ENCODE measurements at regions not wholly inside any gene's neighbourhood (a gene's known extent, or its start where the extent isn't known, plus 50 kb on each side); places are given as distances from the start of the nearest gene placed in this dataset.

- TF ChIP-seq, protein P1, sequence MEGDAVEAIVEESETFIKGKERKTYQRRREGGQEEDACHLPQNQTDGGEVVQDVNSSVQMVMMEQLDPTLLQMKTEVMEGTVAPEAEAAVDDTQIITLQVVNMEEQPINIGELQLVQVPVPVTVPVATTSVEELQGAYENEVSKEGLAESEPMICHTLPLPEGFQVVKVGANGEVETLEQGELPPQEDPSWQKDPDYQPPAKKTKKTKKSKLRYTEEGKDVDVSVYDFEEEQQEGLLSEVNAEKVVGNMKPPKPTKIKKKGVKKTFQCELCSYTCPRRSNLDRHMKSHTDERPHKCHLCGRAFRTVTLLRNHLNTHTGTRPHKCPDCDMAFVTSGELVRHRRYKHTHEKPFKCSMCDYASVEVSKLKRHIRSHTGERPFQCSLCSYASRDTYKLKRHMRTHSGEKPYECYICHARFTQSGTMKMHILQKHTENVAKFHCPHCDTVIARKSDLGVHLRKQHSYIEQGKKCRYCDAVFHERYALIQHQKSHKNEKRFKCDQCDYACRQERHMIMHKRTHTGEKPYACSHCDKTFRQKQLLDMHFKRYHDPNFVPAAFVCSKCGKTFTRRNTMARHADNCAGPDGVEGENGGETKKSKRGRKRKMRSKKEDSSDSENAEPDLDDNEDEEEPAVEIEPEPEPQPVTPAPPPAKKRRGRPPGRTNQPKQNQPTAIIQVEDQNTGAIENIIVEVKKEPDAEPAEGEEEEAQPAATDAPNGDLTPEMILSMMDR (conservative IDR thresholded peaks at IDR 0.05 in 1 of 2, IDR thresholded peaks at IDR 0.05 in 1 of 2; ENCODE audit: extremely low read depth in 1 of 2, insufficient read depth in 1 of 2, low read depth in 1 of 2, low read length in 2 of 2), result no peak
- TF ChIP-seq EZH2 (IDR thresholded peaks at IDR 0.05; ENCODE audit: borderline replicate concordance, low read length), result no peak
These were observed 99.5 kb upstream of the OSBPL11 start for GRCh38 chr3:125694761-125695294.
